ENCODE measurements at regions not wholly inside any gene's neighbourhood (a gene's known extent, or its start where the extent isn't known, plus 50 kb on each side); places are given as distances from the start of the nearest gene placed in this dataset.

GRCh38 chr17:54482843-54483242 lies 417.8 kb upstream of the TOM1L1 start:
- DNase-seq (ENCODE audit: low read depth), result no peak
- no peak overlapping the region for H3K4me3 ChIP-seq (ENCODE audit: low read depth, low read length)
- no peak for TF ChIP-seq CTCF (IDR thresholded peaks at IDR 0.05; ENCODE audit: insufficient read depth, low read depth, low read length, missing control alignments)

GRCh38 chr17:54493691-54494090 lies 407.0 kb upstream of the TOM1L1 start:
- no peak for DNase-seq (ENCODE audit: low read depth)
- no peak for TF ChIP-seq CTCF (IDR thresholded peaks at IDR 0.05; ENCODE audit: insufficient read depth, low read depth, low read length, missing control alignments)
- H3K4me3 ChIP-seq (ENCODE audit: low read depth, low read length), result no peak overlapping the region

- no peak for DNase-seq (ENCODE audit: low read depth)
- no peak overlapping the region for H3K4me3 ChIP-seq (ENCODE audit: low read depth, low read length)
These were observed 405.6 kb upstream of the TOM1L1 start for GRCh38 chr17:54494721-54495715.

GRCh38 chr17:54505404-54505803 lies 395.2 kb upstream of the TOM1L1 start:
- no peak for DNase-seq (ENCODE audit: low read depth)
- no peak for TF ChIP-seq CTCF (IDR thresholded peaks at IDR 0.05; ENCODE audit: insufficient read depth, low read depth, low read length, missing control alignments)

More at GRCh38 chr17:54494721-54495715, 405.6 kb upstream of the TOM1L1 start:
- TF ChIP-seq CTCF (IDR thresholded peaks at IDR 0.05; ENCODE audit: insufficient read depth, low read depth, low read length, missing control alignments), result no peak

GRCh38 chr17:54518706-54519105 lies 381.9 kb upstream of the TOM1L1 start:
- no peak for DNase-seq (ENCODE audit: low read depth)
- no peak for TF ChIP-seq CTCF (IDR thresholded peaks at IDR 0.05; ENCODE audit: insufficient read depth, low read depth, low read length, missing control alignments)
- H3K4me3 ChIP-seq (ENCODE audit: low read depth, low read length), result no peak overlapping the region

More at GRCh38 chr17:54505404-54505803, 395.2 kb upstream of the TOM1L1 start:
- H3K4me3 ChIP-seq (ENCODE audit: low read depth, low read length), result no peak overlapping the region

GRCh38 chr17:54521137-54521536 lies 379.5 kb upstream of the TOM1L1 start:
- no peak for DNase-seq (ENCODE audit: low read depth)
- no peak for TF ChIP-seq CTCF (IDR thresholded peaks at IDR 0.05; ENCODE audit: insufficient read depth, low read depth, low read length, missing control alignments)
- no peak overlapping the region for H3K4me3 ChIP-seq (ENCODE audit: low read depth, low read length)

Measured in GM12865 (cell line).